ENCODE measurements at regions not wholly inside any gene's neighbourhood (a gene's known extent, or its start where the extent isn't known, plus 50 kb on each side); places are given as distances from the start of the nearest gene placed in this dataset.
"Not testable (repeated sequence)": the region's sequence is repeated elsewhere in the genome, so short reads cannot be mapped to it uniquely, and the experiment has no call there.

GRCh38 chr10:85124603-85125051, 796.2 kb downstream of the CCSER2 start:
- H3K36me3 Mint-ChIP-seq, result no peaks in the 10 kb centered on the region
- no peaks in the 10 kb centered on the region for H3K27me3 Mint-ChIP-seq (ENCODE audit: low read depth)
- DNase-seq (ENCODE audit: low spot score in 2 of 2, unreplicated experiment in 2 of 2), result no peak
- no peak overlapping the region for H3K4me3 Mint-ChIP-seq
- H3K4me1 Mint-ChIP-seq, result no peaks in the 10 kb centered on the region
- peaks cover 12% of the 10 kb centered on the region for H3K9me3 Mint-ChIP-seq
- no peak for TF ChIP-seq CTCF (IDR thresholded peaks at IDR 0.05; ENCODE audit: unreplicated experiment)
- H3K27ac Mint-ChIP-seq, result no peak overlapping the region

GRCh38 chr10:85137253-85137652, 808.9 kb downstream of the CCSER2 start:
- Mint-ChIP-seq H3K27me3 (ENCODE audit: low read depth) (peaks cover 3% of the 10 kb centered on the region), H3K27ac (no peak overlapping the region), H3K36me3 (no peaks in the 10 kb centered on the region), H3K9me3 (no peaks in the 10 kb centered on the region), H3K4me3 (no peak overlapping the region), H3K4me1 (no peaks in the 10 kb centered on the region)
- TF ChIP-seq CTCF (IDR thresholded peaks at IDR 0.05; ENCODE audit: unreplicated experiment), result no peak
- DNase-seq (ENCODE audit: low spot score in 2 of 2, unreplicated experiment in 2 of 2), result no peak

GRCh38 chr10:85138046-85138445, 809.7 kb downstream of the CCSER2 start:
- Mint-ChIP-seq H3K27ac (no peak overlapping the region), H3K4me3 (no peak overlapping the region), H3K9me3 (peaks cover 4% of the 10 kb centered on the region), H3K4me1 (no peaks in the 10 kb centered on the region), H3K36me3 (no peaks in the 10 kb centered on the region), H3K27me3 (ENCODE audit: low read depth) (peaks cover 3% of the 10 kb centered on the region)
- no peak for TF ChIP-seq CTCF (IDR thresholded peaks at IDR 0.05; ENCODE audit: unreplicated experiment)
- DNase-seq (ENCODE audit: low spot score in 2 of 2, unreplicated experiment in 2 of 2), result no peak

GRCh38 chr10:85139124-85139523, 810.7 kb downstream of the CCSER2 start:
- no peak overlapping the region for H3K27ac Mint-ChIP-seq
- H3K27me3 Mint-ChIP-seq (ENCODE audit: low read depth), result no peaks in the 10 kb centered on the region
- no peak for DNase-seq (ENCODE audit: low spot score in 2 of 2, unreplicated experiment in 2 of 2)
- TF ChIP-seq CTCF (IDR thresholded peaks at IDR 0.05; ENCODE audit: unreplicated experiment), result no peak
- H3K4me3 Mint-ChIP-seq, result no peak overlapping the region
- no peaks in the 10 kb centered on the region for H3K4me1 Mint-ChIP-seq
- no peaks in the 10 kb centered on the region for H3K36me3 Mint-ChIP-seq
- H3K9me3 Mint-ChIP-seq, result peaks cover 13% of the 10 kb centered on the region

- not testable (repeated sequence) for DNase-seq (ENCODE audit: low spot score in 2 of 2, unreplicated experiment in 2 of 2); H3K4me1 Mint-ChIP-seq; H3K4me3 Mint-ChIP-seq; H3K27me3 Mint-ChIP-seq (ENCODE audit: low read depth); H3K27ac Mint-ChIP-seq; H3K36me3 Mint-ChIP-seq
- H3K9me3 Mint-ChIP-seq, result peaks cover 17% of the 10 kb centered on the region
These were observed 813.1 kb downstream of the CCSER2 start for GRCh38 chr10:85141520-85141919.

- no peak for DNase-seq (ENCODE audit: low spot score in 2 of 2, unreplicated experiment in 2 of 2)
- no peaks in the 10 kb centered on the region for H3K4me1 Mint-ChIP-seq
- no peak overlapping the region for H3K4me3 Mint-ChIP-seq
- peaks cover 17% of the 10 kb centered on the region for H3K9me3 Mint-ChIP-seq
- no peaks in the 10 kb centered on the region for H3K36me3 Mint-ChIP-seq
- no peak overlapping the region for H3K27ac Mint-ChIP-seq
- peaks cover 31% of the 10 kb centered on the region for H3K27me3 Mint-ChIP-seq (ENCODE audit: low read depth)
- TF ChIP-seq CTCF (IDR thresholded peaks at IDR 0.05; ENCODE audit: unreplicated experiment), result no peak
These were observed 817.6 kb downstream of the CCSER2 start for GRCh38 chr10:85145966-85146365.

Data from mesothelial cell of epicardium (in vitro differentiated cells).